Mesothelial cell of epicardium (in vitro differentiated cells): ENCODE measurements at regions not wholly inside any gene's neighbourhood (a gene's known extent, or its start where the extent isn't known, plus 50 kb on each side); places are given as distances from the start of the nearest gene placed in this dataset.

Experiments used
- DNase-seq, 2 experiments: peaks; one replicate each; pipeline ENCODE4 v3.0.0; 2021; ENCODE audit warnings: low spot score in 2 of 2; ENCODE audit not compliant: unreplicated experiment in 2 of 2
- H3K27ac Mint-ChIP-seq: 2 replicates; pipeline ENCODE4 v1.8.0; 2021; ENCODE audit warnings: mixed read lengths
- H3K27me3 Mint-ChIP-seq: 2 replicates; pipeline ENCODE4 v1.8.0; 2021; ENCODE audit warnings: low read depth, mixed read lengths
- H3K36me3 Mint-ChIP-seq: 2 replicates; pipeline ENCODE4 v1.8.0; 2021; ENCODE audit warnings: mixed read lengths
- H3K4me1 Mint-ChIP-seq: 2 replicates; pipeline ENCODE4 v1.8.0; 2021; ENCODE audit warnings: mixed read lengths
- H3K4me3 Mint-ChIP-seq: 2 replicates; pipeline ENCODE4 v1.8.0; 2021; ENCODE audit warnings: mild to moderate bottlenecking, moderate library complexity, mixed read lengths
- H3K9me3 Mint-ChIP-seq: 2 replicates; pipeline ENCODE4 v1.8.0; 2021; ENCODE audit warnings: mixed read lengths
- TF ChIP-seq, protein P1 (sequence below): fragments of 200-600 bp; sonication (generic); IDR thresholded peaks from one replicate; pipeline ENCODE4 v1.5.0; 2021; ENCODE audit warnings: antibody characterized with exemption; ENCODE audit not compliant: unreplicated experiment

DNA sequence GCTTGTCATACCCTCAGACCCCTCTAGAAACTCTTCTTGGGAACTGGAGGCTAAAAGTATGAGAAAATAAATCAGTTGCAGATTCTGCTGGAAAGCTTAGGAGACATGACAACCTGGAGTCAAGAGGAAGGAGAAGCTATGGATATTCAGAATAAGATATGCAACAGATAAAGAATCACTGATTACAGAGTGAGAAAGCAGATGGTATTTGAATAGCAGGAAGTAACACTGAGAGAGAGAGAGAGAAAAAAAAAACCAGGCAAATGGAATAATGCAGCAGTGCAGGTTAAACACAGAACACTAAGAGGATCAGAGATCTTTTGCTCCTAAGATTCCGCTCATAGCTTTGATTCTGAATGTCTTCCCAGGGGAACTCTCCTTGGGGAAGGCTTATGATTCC, 1284.1 kb upstream of the NXPH2 start:
- DNase-seq = no peak
- no peak overlapping the region for H3K27ac Mint-ChIP-seq
- H3K4me1 Mint-ChIP-seq = no peaks in the 10 kb centered on the region
- H3K4me3 Mint-ChIP-seq = no peak overlapping the region
- H3K36me3 Mint-ChIP-seq = no peaks in the 10 kb centered on the region
- peaks cover 2% of the 10 kb centered on the region for H3K27me3 Mint-ChIP-seq
- no peaks in the 10 kb centered on the region for H3K9me3 Mint-ChIP-seq
- TF ChIP-seq, protein P1, sequence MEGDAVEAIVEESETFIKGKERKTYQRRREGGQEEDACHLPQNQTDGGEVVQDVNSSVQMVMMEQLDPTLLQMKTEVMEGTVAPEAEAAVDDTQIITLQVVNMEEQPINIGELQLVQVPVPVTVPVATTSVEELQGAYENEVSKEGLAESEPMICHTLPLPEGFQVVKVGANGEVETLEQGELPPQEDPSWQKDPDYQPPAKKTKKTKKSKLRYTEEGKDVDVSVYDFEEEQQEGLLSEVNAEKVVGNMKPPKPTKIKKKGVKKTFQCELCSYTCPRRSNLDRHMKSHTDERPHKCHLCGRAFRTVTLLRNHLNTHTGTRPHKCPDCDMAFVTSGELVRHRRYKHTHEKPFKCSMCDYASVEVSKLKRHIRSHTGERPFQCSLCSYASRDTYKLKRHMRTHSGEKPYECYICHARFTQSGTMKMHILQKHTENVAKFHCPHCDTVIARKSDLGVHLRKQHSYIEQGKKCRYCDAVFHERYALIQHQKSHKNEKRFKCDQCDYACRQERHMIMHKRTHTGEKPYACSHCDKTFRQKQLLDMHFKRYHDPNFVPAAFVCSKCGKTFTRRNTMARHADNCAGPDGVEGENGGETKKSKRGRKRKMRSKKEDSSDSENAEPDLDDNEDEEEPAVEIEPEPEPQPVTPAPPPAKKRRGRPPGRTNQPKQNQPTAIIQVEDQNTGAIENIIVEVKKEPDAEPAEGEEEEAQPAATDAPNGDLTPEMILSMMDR = no peak

DNA sequence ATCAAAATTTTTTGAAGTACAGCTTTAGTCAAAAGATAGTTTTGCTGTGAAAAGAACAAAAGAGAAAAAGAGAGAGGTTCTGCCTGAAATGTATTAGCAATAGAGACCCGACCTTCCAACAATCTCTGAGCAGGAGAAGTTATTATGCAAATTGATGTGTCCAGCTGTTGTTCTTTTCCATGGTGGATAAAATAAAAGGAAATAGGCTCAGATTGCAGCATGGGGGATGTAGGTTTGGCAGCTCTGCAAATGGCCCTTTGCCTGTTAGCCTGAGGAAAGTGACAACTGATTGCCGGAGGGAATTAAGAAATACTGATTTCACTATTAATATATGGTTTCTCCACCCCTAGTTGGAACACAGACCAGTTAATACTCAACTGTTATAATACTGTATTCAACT, 1283.2 kb upstream of the NXPH2 start:
- no peak overlapping the region for H3K27ac Mint-ChIP-seq
- no peaks in the 10 kb centered on the region for H3K36me3 Mint-ChIP-seq
- TF ChIP-seq, protein P1 = no peak
- H3K4me1 Mint-ChIP-seq = no peaks in the 10 kb centered on the region
- DNase-seq = no peak
- H3K9me3 Mint-ChIP-seq = no peaks in the 10 kb centered on the region
- H3K27me3 Mint-ChIP-seq = peaks cover 2% of the 10 kb centered on the region
- no peak overlapping the region for H3K4me3 Mint-ChIP-seq

DNA sequence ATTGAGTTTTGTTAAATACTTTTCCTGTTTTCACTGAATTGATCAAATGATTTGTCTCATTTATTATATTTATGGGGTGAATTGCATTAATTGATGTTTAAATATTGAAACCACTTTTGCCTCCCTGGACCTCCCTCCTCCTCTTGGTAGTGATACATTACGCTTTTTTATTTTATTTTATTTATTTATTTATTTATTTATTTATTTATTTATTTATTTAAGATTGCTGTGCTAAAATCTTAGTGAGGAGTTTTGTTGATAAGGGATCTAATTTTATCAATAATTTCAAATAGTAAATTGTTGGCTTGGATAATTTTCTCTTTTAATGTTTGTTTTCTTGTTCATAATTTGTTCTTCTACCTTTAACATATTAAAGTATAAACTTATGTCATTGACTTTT, 1281.0 kb upstream of the NXPH2 start:
- Mint-ChIP-seq H3K27me3 (no peaks in the 10 kb centered on the region), H3K9me3 (no peaks in the 10 kb centered on the region), H3K4me3 (no peak overlapping the region), H3K36me3 (no peaks in the 10 kb centered on the region), H3K4me1 (no peaks in the 10 kb centered on the region), H3K27ac (no peak overlapping the region)
- no peak for DNase-seq
- TF ChIP-seq, protein P1 = no peak

DNA sequence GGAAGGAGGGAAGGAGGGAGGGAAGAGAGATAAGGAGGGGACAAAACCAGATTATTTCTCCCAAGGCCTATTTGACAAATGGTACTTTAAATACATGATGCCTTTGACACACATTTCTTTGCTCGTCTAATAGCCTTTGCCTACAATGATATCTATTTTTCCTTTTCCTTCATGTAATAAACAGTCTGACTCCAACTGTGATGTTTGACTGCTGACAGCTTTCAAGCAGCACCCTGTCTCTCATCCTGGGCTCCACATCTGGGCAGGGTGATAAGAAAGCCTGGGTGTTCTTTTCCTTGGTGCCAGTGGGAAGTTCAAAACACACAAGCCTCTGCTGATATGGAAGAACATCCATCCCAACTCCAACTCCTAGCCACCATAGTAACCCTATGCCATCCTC, 1277.7 kb upstream of the NXPH2 start:
- TF ChIP-seq, protein P1 = no peak
- DNase-seq = no peak
- no peak overlapping the region for H3K27ac Mint-ChIP-seq

DNA sequence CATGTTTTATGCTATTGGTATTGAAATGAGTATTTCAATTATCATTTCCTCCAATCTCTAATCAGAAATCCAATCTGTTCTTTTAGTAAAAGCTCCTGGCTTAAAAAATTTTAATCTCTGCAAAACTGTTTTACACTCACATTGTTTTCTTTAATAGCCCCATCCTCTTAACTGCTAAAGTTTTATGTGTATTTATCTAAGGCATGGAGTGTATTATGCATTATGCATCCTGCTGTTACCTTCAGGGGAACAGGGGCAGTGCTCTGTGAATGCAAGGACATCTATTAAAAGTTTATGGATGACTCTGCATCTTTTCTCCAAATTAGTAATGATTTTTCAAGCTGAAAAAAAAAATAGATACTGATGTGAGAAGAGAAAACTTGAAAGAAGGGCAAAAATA, 1261.6 kb upstream of the NXPH2 start:
- TF ChIP-seq, protein P1 = no peak
- Mint-ChIP-seq H3K4me1 (peaks cover 4% of the 10 kb centered on the region), H3K36me3 (peaks cover 5% of the 10 kb centered on the region), H3K27ac (no peak overlapping the region), H3K27me3 (no peaks in the 10 kb centered on the region), H3K9me3 (peaks cover 29% of the 10 kb centered on the region), H3K4me3 (no peak overlapping the region)
- no peak for DNase-seq

More for the DNA sequence above, 1277.7 kb upstream of the NXPH2 start:
- H3K36me3 Mint-ChIP-seq = no peaks in the 10 kb centered on the region
- no peaks in the 10 kb centered on the region for H3K4me1 Mint-ChIP-seq
- H3K4me3 Mint-ChIP-seq = no peak overlapping the region
- no peaks in the 10 kb centered on the region for H3K9me3 Mint-ChIP-seq
- H3K27me3 Mint-ChIP-seq = no peaks in the 10 kb centered on the region

DNA sequence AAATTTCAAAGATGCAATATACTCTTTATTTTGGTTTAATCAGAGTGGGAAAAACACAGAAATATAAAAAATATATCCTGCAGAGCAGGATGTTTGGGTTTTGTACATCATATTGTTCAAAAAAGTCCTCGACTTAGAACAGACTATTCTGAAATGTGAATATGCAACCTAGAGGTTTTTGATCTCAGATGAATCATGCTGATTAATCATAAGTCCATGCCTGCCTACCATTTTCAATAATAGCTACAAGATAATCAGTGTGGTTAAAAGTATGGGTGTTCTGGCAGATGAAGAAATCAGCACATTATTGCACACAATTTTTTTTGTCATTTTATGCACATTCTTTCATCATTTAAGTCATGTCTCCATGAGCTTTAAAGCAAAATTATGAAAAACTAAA, 1261.0 kb upstream of the NXPH2 start:
- TF ChIP-seq, protein P1 = no peak
- Mint-ChIP-seq H3K4me3 (no peak overlapping the region), H3K4me1 (peaks cover 4% of the 10 kb centered on the region), H3K27me3 (no peaks in the 10 kb centered on the region), H3K9me3 (peaks cover 35% of the 10 kb centered on the region), H3K27ac (no peak overlapping the region), H3K36me3 (peaks cover 6% of the 10 kb centered on the region)
- no peak for DNase-seq
